ENCODE measurements at regions not wholly inside any gene's neighbourhood (a gene's known extent, or its start where the extent isn't known, plus 50 kb on each side); places are given as distances from the start of the nearest gene placed in this dataset.

- no peak for DNase-seq
These were observed 158.0 kb upstream of the DMRTA1 start for GRCh38 chr9:22288661-22289060.

DNA sequence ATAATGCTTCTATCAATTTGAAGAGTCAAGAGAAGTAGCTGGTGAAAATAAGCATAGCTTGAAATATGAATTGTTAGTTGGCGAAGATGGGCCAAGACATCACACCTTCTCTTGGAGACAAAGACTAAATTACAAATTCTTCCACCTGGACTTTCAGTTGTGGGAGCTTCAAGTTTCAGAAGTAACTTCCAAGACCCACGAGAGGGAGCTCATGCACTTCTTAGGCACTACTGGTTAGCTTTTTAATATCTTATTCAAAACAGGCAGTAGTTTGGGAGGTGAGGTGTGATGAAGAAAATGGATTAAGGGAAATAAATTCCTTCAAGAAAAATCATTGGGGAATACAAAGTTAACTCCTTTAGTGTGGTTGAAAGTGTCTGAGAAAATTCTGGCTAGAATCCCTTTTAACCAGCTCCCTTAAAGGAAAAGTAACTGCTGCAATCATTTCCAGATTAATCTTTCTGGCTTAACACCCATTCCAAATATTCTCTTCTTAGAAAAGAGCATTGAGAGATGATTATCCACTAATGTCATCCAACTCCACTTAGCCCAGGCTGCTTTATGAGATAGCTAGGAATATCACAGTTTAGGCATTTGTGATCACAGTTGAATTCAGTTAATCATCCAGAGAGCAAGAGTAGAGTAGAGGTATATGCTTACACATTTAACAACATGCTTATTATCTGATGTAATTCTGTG lies 139.5 kb upstream of the DMRTA1 start:
- no peak for DNase-seq

- no peak for DNase-seq
These were observed 138.4 kb upstream of the DMRTA1 start for GRCh38 chr9:22308177-22308576.

GRCh38 chr9:22316645-22317044 lies 130.0 kb upstream of the DMRTA1 start:
- DNase-seq = no peak

DNA sequence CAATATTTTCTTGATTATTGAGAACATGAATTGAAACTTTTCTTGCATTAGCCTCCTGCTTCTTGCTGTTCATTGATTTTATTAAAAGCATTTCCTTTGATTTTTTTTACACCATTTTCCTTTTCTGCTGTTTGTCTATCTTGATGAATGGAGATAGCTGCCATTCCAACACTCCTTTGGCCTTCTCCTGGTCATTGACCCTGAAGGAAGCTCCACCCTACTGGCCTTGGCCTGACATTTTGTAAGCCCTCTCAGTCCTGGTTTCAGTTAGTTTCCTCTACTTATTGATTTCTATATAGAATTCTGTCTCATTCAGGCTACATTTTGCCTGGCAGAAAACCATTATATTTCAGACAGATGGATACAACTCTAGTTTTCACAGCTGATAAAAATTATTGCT lies 115.1 kb upstream of the DMRTA1 start:
- DNase-seq = no peak

DNA sequence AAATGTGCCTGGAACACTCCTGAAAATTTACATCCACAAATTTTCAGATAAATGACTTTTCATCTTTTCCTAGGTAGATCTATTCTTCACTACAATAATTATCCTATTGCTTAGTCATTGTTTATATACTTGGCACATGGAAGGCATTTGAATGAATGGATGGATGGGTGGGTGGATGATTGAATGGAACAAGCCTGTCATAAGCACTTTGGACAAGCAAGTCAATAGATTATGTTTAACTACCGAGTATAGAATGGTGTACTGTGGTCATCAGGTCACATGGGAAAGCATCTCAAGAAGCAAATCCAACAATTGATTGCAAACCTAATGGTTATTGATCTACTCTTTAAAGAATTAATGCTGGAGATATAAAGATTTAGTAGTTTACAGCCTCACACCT lies 114.4 kb upstream of the DMRTA1 start:
- DNase-seq = no peak

DNA sequence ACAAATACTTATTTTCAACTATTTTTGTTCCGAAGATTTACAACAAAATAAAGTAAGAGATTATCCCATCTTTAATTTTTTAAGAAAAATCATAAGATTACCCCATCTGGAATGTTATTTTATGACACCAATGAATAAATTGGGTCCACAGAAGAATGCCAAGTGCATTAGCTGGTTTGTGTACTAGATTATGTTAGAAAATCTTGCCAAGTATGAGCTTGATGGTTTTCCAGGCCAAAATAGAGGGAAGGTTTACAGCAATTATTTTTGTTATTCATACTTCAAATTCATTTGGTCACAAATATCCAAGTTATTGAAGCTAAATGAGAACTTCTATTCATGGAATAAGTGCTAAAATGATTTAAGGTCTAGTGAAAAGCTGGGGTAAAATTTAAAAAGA lies 109.4 kb upstream of the DMRTA1 start:
- no peak for DNase-seq

GRCh38 chr9:22342491-22343217 lies 104.0 kb upstream of the DMRTA1 start:
- no peak for DNase-seq

- DNase-seq = no peak
These were observed 103.4 kb upstream of the DMRTA1 start for GRCh38 chr9:22343218-22343611.

GRCh38 chr9:22354699-22355384 lies 91.8 kb upstream of the DMRTA1 start:
- DNase-seq = no peak

GRCh38 chr9:22356985-22357384 lies 89.6 kb upstream of the DMRTA1 start:
- no peak for DNase-seq

- DNase-seq = no peak
These were observed 83.2 kb upstream of the DMRTA1 start for GRCh38 chr9:22363421-22363887.

DNA sequence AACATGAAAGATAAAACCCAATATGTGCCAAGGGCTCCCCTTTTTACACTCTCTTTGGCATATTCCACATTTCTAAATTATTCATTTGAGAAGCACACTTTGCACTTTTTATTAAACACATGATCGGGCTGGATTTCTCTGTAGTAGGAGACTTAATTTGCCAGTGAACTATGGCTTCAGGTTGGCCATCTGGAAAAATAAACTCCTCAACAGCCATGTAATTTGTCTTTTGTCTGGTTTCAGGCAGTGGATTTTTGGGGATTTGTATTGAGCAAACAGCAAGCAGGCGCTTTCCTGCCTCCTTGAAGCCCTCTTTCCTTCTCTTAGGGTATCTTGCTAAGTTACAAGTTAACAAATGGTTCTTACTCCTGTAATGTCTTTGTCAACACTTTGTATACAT lies 73.0 kb upstream of the DMRTA1 start:
- no peak for DNase-seq

DNA sequence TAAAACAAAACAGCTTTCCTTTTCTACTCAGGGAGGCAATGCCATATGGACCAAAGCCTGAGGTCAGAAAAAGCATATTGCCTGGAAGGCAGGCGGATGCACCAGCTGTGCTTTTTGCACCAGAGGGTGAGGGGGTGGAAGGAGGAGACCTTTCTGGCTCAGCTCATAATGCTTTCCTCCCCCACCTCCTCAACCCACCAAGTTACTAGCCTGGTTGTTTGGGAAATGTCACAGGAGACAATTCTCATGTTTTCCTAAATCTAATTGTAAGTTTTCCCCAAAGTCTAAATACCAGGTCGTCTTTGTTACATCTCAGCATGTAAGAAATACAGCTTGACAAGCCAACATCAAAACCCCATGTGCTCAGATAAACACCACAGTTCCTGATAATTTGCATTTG lies 72.6 kb upstream of the DMRTA1 start:
- no peak for DNase-seq

DNA sequence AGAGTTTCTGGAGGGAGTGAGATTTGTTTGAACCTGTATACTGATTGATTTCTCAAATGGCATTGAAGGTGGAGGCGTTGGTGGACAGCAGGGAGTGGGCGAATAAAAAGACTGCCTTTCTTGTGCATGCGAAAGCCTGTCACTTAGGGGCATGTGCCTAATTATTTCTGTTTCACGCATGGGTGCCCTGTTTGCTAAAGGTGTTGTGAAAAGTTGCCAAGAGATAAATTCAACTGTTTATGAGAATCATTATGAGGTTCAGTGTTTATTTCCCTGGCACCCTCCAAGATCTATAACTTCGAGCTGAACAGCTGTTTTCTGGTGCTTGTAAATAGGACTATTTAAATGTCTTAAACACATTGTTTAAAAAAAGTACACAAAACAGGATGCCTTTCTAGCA lies 67.4 kb upstream of the DMRTA1 start:
- DNase-seq = no peak

GRCh38 chr9:22381170-22381569 lies 65.5 kb upstream of the DMRTA1 start:
- no peak for DNase-seq

DNA sequence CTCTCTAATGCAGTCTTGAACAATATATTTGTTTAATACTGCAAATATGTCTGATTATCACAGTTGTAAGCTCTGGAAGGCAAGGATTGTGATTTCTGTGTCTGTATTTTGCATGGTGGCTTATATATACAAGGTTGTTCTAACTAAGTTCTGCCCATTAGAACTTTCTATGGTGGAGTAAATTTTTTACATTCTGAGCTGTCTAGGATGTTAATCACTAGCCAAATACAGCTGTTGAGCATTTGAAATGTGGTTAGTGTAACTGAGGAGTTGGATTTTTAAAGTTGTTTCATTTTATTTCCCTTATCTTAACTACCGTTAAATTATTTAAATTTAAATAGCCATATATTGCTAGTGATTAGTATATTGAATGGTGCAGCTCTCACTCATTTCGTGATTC lies 64.3 kb upstream of the DMRTA1 start:
- DNase-seq = no peak

DNA sequence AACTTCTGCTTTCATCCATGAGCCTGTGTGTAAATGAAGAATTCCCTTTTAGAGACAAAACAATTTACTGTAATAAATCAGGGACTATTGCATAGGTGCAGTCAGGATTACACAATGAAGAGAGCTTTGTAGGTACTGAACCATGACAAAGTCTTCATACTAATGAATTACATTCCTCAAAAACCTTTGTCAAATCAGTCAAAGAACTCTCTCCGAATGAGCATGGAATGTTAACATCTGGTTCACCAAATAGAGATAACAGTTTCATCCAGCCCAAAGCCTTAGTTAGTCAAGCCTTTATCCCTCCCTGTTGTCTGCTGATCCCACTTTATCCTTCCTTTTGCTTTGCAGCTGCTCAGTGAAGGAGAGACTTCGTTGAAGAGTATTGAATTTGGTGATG lies 62.9 kb upstream of the DMRTA1 start:
- no peak for DNase-seq

- DNase-seq = no peak
These were observed 57.4 kb upstream of the DMRTA1 start for GRCh38 chr9:22389271-22389670.

GRCh38 chr9:22392523-22392922 lies 54.1 kb upstream of the DMRTA1 start:
- no peak for DNase-seq

DNA sequence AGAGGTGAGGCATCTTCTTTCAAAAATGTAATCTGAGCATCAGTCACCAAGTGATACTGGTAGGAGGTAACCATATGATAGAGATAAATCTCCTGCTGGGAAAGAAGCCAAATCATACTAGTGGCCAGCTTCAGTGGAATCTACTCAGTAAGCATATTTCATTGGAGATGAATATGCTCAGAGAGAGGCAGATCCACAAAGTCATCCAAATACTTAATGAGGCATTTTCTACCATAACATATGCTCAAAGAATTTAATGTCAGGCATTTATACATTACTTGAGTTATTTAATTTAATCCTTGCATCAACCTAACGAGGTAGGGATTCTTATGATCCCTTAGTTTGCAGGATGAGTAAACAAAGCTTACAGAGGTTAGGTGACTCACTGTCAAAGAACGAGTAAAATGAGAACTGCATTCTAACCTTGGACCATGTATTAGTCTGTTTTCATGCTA lies 50.9 kb upstream of the DMRTA1 start:
- no peak for DNase-seq

Data from activated CD4-positive, alpha-beta T cell treated with anti-CD3 and anti-CD28 coated beads, Interleukin-2, amount 50 U/mL, for 48 hours (primary cell).